GM18868 (cell line): ENCODE measurements at regions not wholly inside any gene's neighbourhood (a gene's known extent, or its start where the extent isn't known, plus 50 kb on each side); places are given as distances from the start of the nearest gene placed in this dataset.
"Not testable (repeated sequence)": the region's sequence is repeated elsewhere in the genome, so short reads cannot be mapped to it uniquely, and the experiment has no call there.

Experiments
- ATAC-seq: cut with Tn5 transposase; IDR thresholded peaks from one replicate; pipeline ENCODE4 v1.9.1; 2021; ENCODE audit warnings: mild to moderate bottlenecking, moderate library complexity; ENCODE audit not compliant: unreplicated experiment

DNA sequence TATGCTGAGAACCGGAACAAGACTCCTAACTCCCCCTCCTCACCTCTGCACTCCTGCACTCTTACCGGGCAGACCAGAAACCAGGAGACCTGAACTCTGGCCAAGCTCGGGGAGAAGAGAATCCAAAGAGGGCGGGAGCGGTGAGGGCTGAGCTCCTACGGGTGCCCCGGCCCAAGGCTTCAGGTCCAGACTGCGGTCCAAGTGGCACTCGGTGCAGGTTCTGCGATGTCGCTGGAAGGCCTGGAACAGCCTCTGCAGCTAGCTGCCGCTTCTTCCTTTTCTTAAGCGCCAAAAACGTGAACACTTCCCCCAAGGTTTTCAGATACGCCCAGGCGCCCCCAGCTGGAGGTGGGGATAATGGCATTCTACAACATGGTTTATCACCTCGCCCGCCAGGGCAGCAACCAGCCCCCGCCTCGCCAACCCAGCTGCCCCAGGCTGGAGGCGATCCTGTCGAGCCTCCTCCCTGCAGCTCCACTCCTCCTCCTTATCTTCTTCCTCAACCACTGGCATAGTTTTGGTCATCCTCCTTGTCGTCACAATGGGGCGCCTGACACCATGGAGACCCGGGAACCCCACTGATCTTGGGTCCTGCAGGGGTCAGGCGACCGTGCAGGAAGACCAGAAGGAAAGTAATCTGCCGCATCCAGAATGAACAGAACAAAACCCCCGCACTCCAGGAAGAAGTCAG, 1735.9 kb downstream of the TP53TG3F start:
- no peak for ATAC-seq

GRCh38 chr16:35195864-35196216, 1736.4 kb downstream of the TP53TG3F start:
- ATAC-seq, result no peak

DNA sequence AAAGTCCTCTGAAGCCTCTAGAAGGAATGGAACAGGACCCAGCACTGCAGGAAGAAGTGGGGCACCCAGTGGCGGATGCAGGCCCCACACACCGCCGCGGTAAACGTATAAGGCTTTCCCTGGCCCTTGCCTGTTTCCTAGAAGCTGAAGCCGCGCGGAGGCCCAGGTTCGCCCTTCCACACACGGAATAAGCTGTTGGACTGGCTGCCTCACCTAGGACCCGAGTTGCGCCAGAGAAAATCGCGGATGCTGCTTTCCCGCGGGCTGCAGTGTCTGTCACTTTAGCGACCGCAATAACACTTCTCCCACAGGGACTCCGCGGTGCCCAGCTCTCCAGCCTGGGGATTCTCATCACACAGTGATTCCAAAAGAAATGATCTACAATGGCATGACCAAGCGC, 1736.9 kb downstream of the TP53TG3F start:
- ATAC-seq, result no peak

GRCh38 chr16:35197656-35198055, 1738.2 kb downstream of the TP53TG3F start:
- no peak for ATAC-seq

GRCh38 chr16:35198223-35199199, 1739.1 kb downstream of the TP53TG3F start:
- ATAC-seq, result no peak

GRCh38 chr16:35200662-35201061, 1741.2 kb downstream of the TP53TG3F start:
- ATAC-seq, result no peak

DNA sequence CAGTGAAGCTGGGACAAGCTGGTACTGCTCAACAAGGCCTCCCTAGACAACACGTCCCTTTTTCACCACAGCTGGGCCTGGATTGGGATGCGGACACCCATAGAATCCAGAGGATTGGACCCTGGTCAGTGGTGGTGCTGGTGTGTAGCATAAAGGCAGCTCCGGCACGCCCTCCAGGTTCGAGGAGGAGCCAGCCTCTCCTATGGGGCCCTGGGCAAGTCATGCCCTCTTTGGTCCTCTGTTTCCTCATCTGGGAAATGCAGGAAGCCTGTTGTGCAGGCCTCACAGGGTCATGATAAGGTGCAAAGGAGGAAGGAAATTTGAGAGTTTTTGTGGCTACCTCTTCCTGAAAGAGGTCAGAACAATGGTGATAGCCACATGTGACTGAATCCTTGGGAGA, 1741.7 kb downstream of the TP53TG3F start:
- ATAC-seq, result no peak

DNA sequence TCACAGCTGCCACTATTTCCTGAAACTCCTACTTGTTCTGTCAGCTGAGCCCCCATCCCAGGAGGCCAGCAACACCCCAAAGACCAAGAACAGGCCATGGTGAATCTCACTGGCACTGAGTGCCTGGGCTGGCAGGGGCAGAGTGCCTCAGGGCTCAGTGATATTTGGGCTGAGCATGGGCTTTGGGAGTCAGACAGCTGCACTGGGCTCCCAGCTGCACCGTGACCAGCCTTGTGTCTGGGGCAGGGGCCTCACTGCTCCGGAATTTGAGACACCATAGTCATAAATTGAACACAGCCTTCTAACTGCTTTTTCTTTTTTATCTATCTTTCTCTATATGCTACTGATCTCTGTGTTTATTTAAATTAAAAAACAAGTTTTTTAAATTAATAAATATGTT, 1744.2 kb downstream of the TP53TG3F start:
- no peak for ATAC-seq

- no peak for ATAC-seq
Measured at GRCh38 chr16:35207059-35207999, 1747.9 kb downstream of the TP53TG3F start.

- ATAC-seq, result no peak
Measured at GRCh38 chr16:35208001-35208935, 1748.9 kb downstream of the TP53TG3F start.

DNA sequence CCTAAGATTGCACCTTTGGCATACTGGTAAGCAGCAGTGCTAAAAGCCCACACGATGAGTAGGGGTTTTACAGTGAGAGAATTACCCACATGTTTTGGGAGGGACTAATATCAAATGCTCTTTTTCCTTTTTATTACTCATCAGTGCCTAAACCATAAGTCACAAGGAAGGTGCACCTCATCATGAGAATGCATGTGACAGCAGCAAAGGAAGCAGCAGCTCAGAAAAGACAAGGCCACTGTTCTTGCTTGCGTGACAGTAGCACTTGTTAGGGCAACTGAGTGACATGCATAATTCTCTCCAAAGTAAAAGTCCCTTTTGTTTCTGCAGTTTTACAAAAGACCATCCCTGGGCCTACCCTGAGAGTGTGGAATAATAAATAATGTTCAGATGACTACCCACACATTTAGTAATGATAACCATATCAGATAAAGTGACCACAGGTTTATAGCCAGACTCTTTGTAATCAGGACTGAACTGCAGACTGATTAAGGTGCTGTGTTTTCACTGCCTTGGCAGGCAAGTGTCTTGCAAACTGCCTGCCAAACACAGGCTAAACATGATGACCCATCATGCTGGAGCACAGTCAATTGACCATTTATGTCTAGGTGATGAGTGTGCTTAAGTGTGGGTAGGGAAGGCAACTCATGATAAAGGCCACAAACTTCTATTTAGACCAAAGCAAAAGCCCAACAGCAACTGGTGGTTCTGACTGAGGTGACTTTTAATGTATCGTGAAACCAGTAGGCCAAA, 1751.4 kb downstream of the TP53TG3F start:
- ATAC-seq, result no peak

- ATAC-seq, result no peak
Measured at GRCh38 chr16:35214840-35215239, 1755.4 kb downstream of the TP53TG3F start.

GRCh38 chr16:35215287-35215686, 1755.9 kb downstream of the TP53TG3F start:
- ATAC-seq, result no peak

- not testable (repeated sequence) for ATAC-seq
Measured at GRCh38 chr16:35216261-35216660, 1756.8 kb downstream of the TP53TG3F start.

DNA sequence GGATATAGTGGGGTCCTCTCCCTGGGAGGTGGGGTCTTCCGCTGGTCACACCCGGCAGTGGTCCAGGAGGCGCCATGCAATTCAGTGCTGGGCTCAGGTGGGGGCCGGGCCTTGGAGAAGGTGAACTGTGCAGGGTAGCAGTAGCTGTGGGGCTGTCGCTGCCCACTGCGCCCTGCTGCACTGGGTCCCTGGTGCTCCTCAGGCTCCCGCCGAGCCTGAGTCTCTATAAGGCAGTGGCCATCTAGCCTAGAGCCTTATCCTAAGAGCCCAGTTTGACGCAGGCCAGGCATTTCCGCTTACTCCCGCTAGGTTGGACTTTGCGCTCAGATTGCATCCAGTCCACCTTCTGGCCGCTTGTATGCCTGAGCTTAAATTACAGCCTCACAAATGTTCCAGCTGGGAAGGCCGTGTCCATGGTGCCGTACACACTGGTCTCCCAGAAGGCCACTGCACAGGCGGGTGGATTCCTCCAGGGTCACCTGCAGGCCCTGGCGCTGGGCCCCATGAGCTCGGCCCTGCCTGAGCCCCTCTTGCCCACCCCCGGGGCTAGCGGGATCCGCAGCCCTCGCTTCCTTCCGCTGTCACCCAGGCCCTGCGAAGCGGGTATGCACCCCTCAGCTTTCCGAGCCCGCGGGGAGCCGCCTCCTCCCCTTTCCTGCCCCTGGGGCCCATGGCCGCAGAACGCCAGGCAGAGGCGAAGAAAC, 1762.2 kb downstream of the TP53TG3F start:
- no peak for ATAC-seq

- no peak for ATAC-seq
Measured at GRCh38 chr16:35234679-35235078, 1775.3 kb downstream of the TP53TG3F start.

DNA sequence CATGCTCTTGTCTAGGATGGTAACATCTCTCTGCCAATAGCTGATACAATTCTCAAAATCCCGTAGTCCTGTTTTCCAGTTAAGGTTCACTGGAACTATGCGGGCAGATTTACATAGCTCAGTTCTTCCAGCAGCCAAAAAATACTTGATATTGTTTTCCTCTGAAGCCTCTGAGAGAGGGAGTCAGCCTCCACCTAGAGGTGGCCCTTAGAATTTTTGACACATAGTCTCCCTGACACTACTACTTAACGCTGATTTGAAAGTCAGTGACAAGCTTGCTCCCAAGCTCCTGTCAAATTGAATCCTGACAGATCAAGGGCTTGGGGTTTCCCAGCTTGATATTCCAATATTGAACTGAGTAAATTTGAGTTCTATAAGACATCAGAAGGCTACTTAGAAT, 1780.1 kb downstream of the TP53TG3F start:
- no peak for ATAC-seq

- ATAC-seq, result no peak
Measured at GRCh38 chr16:35249051-35249450, 1789.6 kb downstream of the TP53TG3F start.
